DND-41 (cell line): ENCODE measurements at regions not wholly inside any gene's neighbourhood (a gene's known extent, or its start where the extent isn't known, plus 50 kb on each side); places are given as distances from the start of the nearest gene placed in this dataset.

Source experiments
- CTCF ChIP-seq: IDR thresholded peaks from 2 replicates; pipeline ENCODE4 v1.5.1; 2012; ENCODE audit warnings: borderline replicate concordance, low read length, moderate library complexity, mild to moderate bottlenecking; ENCODE audit not compliant: poor library complexity, severe bottlenecking; ENCODE audit errors: extremely low read depth
- EZH2 ChIP-seq: IDR thresholded peaks from 3 replicates; pipeline ENCODE4 v1.6.1; 2012; ENCODE audit warnings: borderline replicate concordance, low read depth, mild to moderate bottlenecking, moderate library complexity, low read length, inconsistent platforms; ENCODE audit not compliant: severe bottlenecking

DNA sequence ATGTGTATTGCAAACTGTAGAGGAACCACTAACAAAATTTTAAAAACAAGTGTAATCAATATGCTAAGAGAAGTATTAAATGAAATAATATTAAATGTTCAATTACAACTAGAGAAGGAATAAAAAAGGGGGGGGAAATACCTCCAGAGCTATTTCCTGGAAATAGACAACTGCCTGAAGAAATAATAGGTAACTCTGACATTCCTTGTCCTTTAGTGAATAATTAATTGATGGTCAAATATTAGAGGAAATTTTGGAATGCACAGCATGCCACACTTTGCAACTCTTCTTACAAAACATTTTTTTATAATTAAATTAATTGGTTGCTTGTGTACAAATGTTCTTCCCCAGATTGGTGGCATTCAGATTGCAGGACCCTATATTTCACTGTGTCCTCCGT, 342.6 kb upstream of the COL8A1 start:
- no peak for TF ChIP-seq CTCF
- TF ChIP-seq EZH2 = no peak
